ENCODE measurements at regions not wholly inside any gene's neighbourhood (a gene's known extent, or its start where the extent isn't known, plus 50 kb on each side); places are given as distances from the start of the nearest gene placed in this dataset.

- no peak for TF ChIP-seq CTCF (conservative IDR thresholded peaks at IDR 0.05 in 1 of 2, IDR thresholded peaks at IDR 0.05 in 1 of 2; ENCODE audit: low read depth in 1 of 2, low read length in 2 of 2)
- TF ChIP-seq EZH2 (IDR thresholded peaks at IDR 0.05; ENCODE audit: low read length, missing control alignments): no peak
These were observed 105.1 kb downstream of the SEC16B start for GRCh38 chr1:177864538-177865305.
